ENCODE measurements at regions not wholly inside any gene's neighbourhood (a gene's known extent, or its start where the extent isn't known, plus 50 kb on each side); places are given as distances from the start of the nearest gene placed in this dataset.

- TF ChIP-seq, protein P1, sequence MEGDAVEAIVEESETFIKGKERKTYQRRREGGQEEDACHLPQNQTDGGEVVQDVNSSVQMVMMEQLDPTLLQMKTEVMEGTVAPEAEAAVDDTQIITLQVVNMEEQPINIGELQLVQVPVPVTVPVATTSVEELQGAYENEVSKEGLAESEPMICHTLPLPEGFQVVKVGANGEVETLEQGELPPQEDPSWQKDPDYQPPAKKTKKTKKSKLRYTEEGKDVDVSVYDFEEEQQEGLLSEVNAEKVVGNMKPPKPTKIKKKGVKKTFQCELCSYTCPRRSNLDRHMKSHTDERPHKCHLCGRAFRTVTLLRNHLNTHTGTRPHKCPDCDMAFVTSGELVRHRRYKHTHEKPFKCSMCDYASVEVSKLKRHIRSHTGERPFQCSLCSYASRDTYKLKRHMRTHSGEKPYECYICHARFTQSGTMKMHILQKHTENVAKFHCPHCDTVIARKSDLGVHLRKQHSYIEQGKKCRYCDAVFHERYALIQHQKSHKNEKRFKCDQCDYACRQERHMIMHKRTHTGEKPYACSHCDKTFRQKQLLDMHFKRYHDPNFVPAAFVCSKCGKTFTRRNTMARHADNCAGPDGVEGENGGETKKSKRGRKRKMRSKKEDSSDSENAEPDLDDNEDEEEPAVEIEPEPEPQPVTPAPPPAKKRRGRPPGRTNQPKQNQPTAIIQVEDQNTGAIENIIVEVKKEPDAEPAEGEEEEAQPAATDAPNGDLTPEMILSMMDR (IDR thresholded peaks at IDR 0.05): no peak
- TF ChIP-seq POLR2A (IDR thresholded peaks at IDR 0.05): no peak
These were observed 271.0 kb upstream of the RIOK2 start for GRCh38 chr5:97454015-97454414.
